Adrenal gland (tissue), 5 donors: ENCODE measurements at regions not wholly inside any gene's neighbourhood (a gene's known extent, or its start where the extent isn't known, plus 50 kb on each side); places are given as distances from the start of the nearest gene placed in this dataset.

Experiments
- CTCF ChIP-seq, 6 experiments: fragments of 450-650 bp in 4 of 6; fragments of 200-600 bp in 2 of 6; sonication (generic) in 1 of 6; IDR thresholded peaks; 1 replicate in 5 of 6; 2 replicates in 1 of 6; pipeline versions ENCODE4 v1.5.1 to v1.8.0; 2016 to 2021; ENCODE audit warnings: antibody characterized with exemption in 6 of 6, mild to moderate bottlenecking in 2 of 6, moderate library complexity in 1 of 6
- POLR2A ChIP-seq, 2 donors: fragments of 450-650 bp; IDR thresholded peaks; one replicate each; pipeline ENCODE4 v1.6.1; 2017; ENCODE audit warnings: antibody characterized with exemption in 2 of 2, mild to moderate bottlenecking in 2 of 2, moderate library complexity in 1 of 2
- donor health status: DM: no; HTN: no; CAD: no.

GRCh38 chr5:74313896-74314295 is 326.6 kb downstream of the ENC1 start:
- no peak for TF ChIP-seq CTCF (IDR thresholded peaks at IDR 0.05)
- no peak for TF ChIP-seq POLR2A (IDR thresholded peaks at IDR 0.05)
